HG03442 (cell line): ENCODE measurements at regions not wholly inside any gene's neighbourhood (a gene's known extent, or its start where the extent isn't known, plus 50 kb on each side); places are given as distances from the start of the nearest gene placed in this dataset.

Source experiments
- ATAC-seq: cut with Tn5 transposase; IDR thresholded peaks from one replicate; pipeline ENCODE4 v1.9.1; 2021; ENCODE audit warnings: mild to moderate bottlenecking, moderate library complexity; ENCODE audit not compliant: unreplicated experiment

- ATAC-seq, result no peak
These were observed 194.5 kb upstream of the KHDRBS2 start for GRCh38 chr6:62480544-62480943.

GRCh38 chr6:62479697-62480220, 193.7 kb upstream of the KHDRBS2 start:
- no peak for ATAC-seq

GRCh38 chr6:62474793-62475192, 188.8 kb upstream of the KHDRBS2 start:
- ATAC-seq, result no peak

GRCh38 chr6:62466607-62467006, 180.6 kb upstream of the KHDRBS2 start:
- no peak for ATAC-seq

GRCh38 chr6:62465206-62465605, 179.2 kb upstream of the KHDRBS2 start:
- ATAC-seq, result no peak

GRCh38 chr6:62452586-62452985, 166.6 kb upstream of the KHDRBS2 start:
- ATAC-seq, result no peak

- ATAC-seq, result no peak
These were observed 160.8 kb upstream of the KHDRBS2 start for GRCh38 chr6:62446647-62447316.

GRCh38 chr6:62445521-62445920, 159.5 kb upstream of the KHDRBS2 start:
- ATAC-seq, result no peak

- ATAC-seq, result no peak
These were observed 155.2 kb upstream of the KHDRBS2 start for GRCh38 chr6:62441182-62441581.

- no peak for ATAC-seq
These were observed 143.8 kb upstream of the KHDRBS2 start for GRCh38 chr6:62429781-62430180.

GRCh38 chr6:62400521-62401259, 114.7 kb upstream of the KHDRBS2 start:
- no peak for ATAC-seq

GRCh38 chr6:62393608-62394007, 107.6 kb upstream of the KHDRBS2 start:
- ATAC-seq, result no peak

GRCh38 chr6:62392291-62392690, 106.3 kb upstream of the KHDRBS2 start:
- ATAC-seq, result no peak

- ATAC-seq, result no peak
These were observed 105.3 kb upstream of the KHDRBS2 start for GRCh38 chr6:62391358-62391757.

GRCh38 chr6:62390401-62390800, 104.4 kb upstream of the KHDRBS2 start:
- no peak for ATAC-seq

GRCh38 chr6:62371453-62372210, 85.6 kb upstream of the KHDRBS2 start:
- ATAC-seq, result no peak

- peak; percentile 99 for ATAC-seq
These were observed 81.6 kb upstream of the KHDRBS2 start for GRCh38 chr6:62367601-62368000.

- no peak for ATAC-seq
These were observed 76.1 kb upstream of the KHDRBS2 start for GRCh38 chr6:62362097-62362496.

- ATAC-seq, result no peak
These were observed 71.8 kb upstream of the KHDRBS2 start for GRCh38 chr6:62357835-62358234.

- no peak for ATAC-seq
These were observed 68.2 kb upstream of the KHDRBS2 start for GRCh38 chr6:62354261-62354660.

GRCh38 chr6:62345962-62346689, 60.1 kb upstream of the KHDRBS2 start:
- no peak for ATAC-seq
